ENCODE measurements at regions not wholly inside any gene's neighbourhood (a gene's known extent, or its start where the extent isn't known, plus 50 kb on each side); places are given as distances from the start of the nearest gene placed in this dataset.
A peak's percentile ranks its signal among the peaks of the same experiment; 100 is the strongest.

GRCh38 chr2:185608799-185609198, 129.8 kb upstream of the FSIP2 start:
- Histone ChIP-seq H4K20me1 (ENCODE audit: insufficient read depth) (no peaks in the 10 kb centered on the region), H3K79me2 (ENCODE audit: insufficient read depth, low read depth) (no peaks in the 10 kb centered on the region), H2AFZ (ENCODE audit: low read depth) (peak overlapping the region; percentile 31; the same call in 1 of the 2 replicates), H3K27ac (no peak overlapping the region), H3K36me3 (ENCODE audit: insufficient read depth) (no peaks in the 10 kb centered on the region), H3K27me3 (ENCODE audit: insufficient read depth, low read depth) (no peaks in the 10 kb centered on the region), H3K4me1 (ENCODE audit: low read depth, poor library complexity, severe bottlenecking) (peaks cover 17% of the 10 kb centered on the region), H3K4me3 (IDR thresholded peaks at IDR 0.05; ENCODE audit: insufficient read depth, low read depth, low read length) (no peak overlapping the region), H3K4me2 (peak overlapping the region; percentile 8; the same call in 1 of the 2 replicates), H3K9ac (no peak overlapping the region)
- peak; percentile 64 for TF ChIP-seq CTCF (conservative IDR thresholded peaks at IDR 0.05; ENCODE audit: low read depth, low read length)

DNA sequence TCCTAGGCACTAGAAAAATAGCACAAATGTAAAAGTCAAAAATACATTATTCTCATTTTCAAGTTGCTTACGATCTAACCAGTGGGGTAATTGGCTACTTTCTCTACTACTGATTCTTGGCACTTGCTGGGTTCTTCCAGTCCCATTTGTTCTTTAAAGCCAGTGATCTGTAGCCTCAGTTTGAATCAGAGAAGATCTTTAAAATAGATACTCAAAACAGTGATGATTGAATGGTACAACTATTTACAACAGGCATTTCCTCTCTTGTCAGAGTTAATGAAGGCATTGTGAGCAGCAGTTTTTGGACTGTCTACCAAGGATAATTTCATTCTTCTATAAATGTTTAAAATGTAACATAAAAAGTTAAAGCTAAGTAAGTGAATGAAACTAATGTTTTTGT, 128.3 kb upstream of the FSIP2 start:
- TF ChIP-seq CTCF (conservative IDR thresholded peaks at IDR 0.05; ENCODE audit: low read depth, low read length) = no peak
- Histone ChIP-seq H3K4me1 (ENCODE audit: low read depth, poor library complexity, severe bottlenecking) (peaks cover 17% of the 10 kb centered on the region), H3K4me2 (no peak overlapping the region), H3K36me3 (ENCODE audit: insufficient read depth) (no peaks in the 10 kb centered on the region), H3K4me3 (IDR thresholded peaks at IDR 0.05; ENCODE audit: insufficient read depth, low read depth, low read length) (no peak overlapping the region), H2AFZ (ENCODE audit: low read depth) (no peak overlapping the region), H3K79me2 (ENCODE audit: insufficient read depth, low read depth) (no peaks in the 10 kb centered on the region), H3K9ac (no peak overlapping the region), H3K27me3 (ENCODE audit: insufficient read depth, low read depth) (no peaks in the 10 kb centered on the region), H4K20me1 (ENCODE audit: insufficient read depth) (no peaks in the 10 kb centered on the region), H3K27ac (no peak overlapping the region)

GRCh38 chr2:185618625-185619024, 120.0 kb upstream of the FSIP2 start:
- H4K20me1 ChIP-seq (ENCODE audit: insufficient read depth) = no peaks in the 10 kb centered on the region
- H3K79me2 ChIP-seq (ENCODE audit: insufficient read depth, low read depth) = no peaks in the 10 kb centered on the region
- no peaks in the 10 kb centered on the region for H3K4me1 ChIP-seq (ENCODE audit: low read depth, poor library complexity, severe bottlenecking)
- H3K27ac ChIP-seq = no peak overlapping the region
- TF ChIP-seq CTCF (conservative IDR thresholded peaks at IDR 0.05; ENCODE audit: low read depth, low read length) = no peak
- H3K9ac ChIP-seq = no peak overlapping the region
- no peaks in the 10 kb centered on the region for H3K27me3 ChIP-seq (ENCODE audit: insufficient read depth, low read depth)
- H3K4me3 ChIP-seq (IDR thresholded peaks at IDR 0.05; ENCODE audit: insufficient read depth, low read depth, low read length) = no peak overlapping the region
- H3K4me2 ChIP-seq = no peak overlapping the region
- H2AFZ ChIP-seq (ENCODE audit: low read depth) = no peak overlapping the region
- H3K36me3 ChIP-seq (ENCODE audit: insufficient read depth) = no peaks in the 10 kb centered on the region

- Histone ChIP-seq H3K79me2 (ENCODE audit: insufficient read depth, low read depth) (no peaks in the 10 kb centered on the region), H3K36me3 (ENCODE audit: insufficient read depth) (no peaks in the 10 kb centered on the region), H3K9ac (no peak overlapping the region), H2AFZ (ENCODE audit: low read depth) (no peak overlapping the region), H3K4me3 (IDR thresholded peaks at IDR 0.05; ENCODE audit: insufficient read depth, low read depth, low read length) (no peak overlapping the region), H3K4me2 (peak overlapping the region; percentile 37), H3K27ac (peak overlapping the region; percentile 4; the same call in 1 of the 2 replicates), H4K20me1 (ENCODE audit: insufficient read depth) (no peaks in the 10 kb centered on the region), H3K27me3 (ENCODE audit: insufficient read depth, low read depth) (no peaks in the 10 kb centered on the region), H3K4me1 (ENCODE audit: low read depth, poor library complexity, severe bottlenecking) (peaks cover 21% of the 10 kb centered on the region)
- no peak for TF ChIP-seq CTCF (conservative IDR thresholded peaks at IDR 0.05; ENCODE audit: low read depth, low read length)
Observed at GRCh38 chr2:185625604-185626003, 113.0 kb upstream of the FSIP2 start.

Data from KMS-11 (cell line).